ENCODE measurements at regions not wholly inside any gene's neighbourhood (a gene's known extent, or its start where the extent isn't known, plus 50 kb on each side); places are given as distances from the start of the nearest gene placed in this dataset.

GRCh38 chr4:181998398-181999295 lies 244.6 kb upstream of the TENM3 start:
- TF ChIP-seq CTCF (IDR thresholded peaks at IDR 0.05), result no peak
- no peak for TF ChIP-seq POLR2A (IDR thresholded peaks at IDR 0.05)
- DNase-seq (ENCODE audit: low spot score in 2 of 2), result no peak
- intact Hi-C loops (cut with DNase I; ENCODE audit: low total_unique reads), result no loop called here
- WGBS, 2 donors, result 75 to 80% methylated on average over 5 of the region's 5 CpGs
- H3K4me3 ChIP-seq (ENCODE audit: low read depth, poor library complexity, severe bottlenecking), result no peak overlapping the region

- no peak for DNase-seq (ENCODE audit: low spot score in 2 of 2)
- intact Hi-C loops (cut with DNase I; ENCODE audit: low total_unique reads), result no loop called here
- no peak overlapping the region for H3K4me3 ChIP-seq (ENCODE audit: low read depth, poor library complexity, severe bottlenecking)
- WGBS, 2 donors, result 86 to 87% methylated on average over 6 of the region's 6 CpGs
- no peak for TF ChIP-seq CTCF (IDR thresholded peaks at IDR 0.05)
- no peak for TF ChIP-seq POLR2A (IDR thresholded peaks at IDR 0.05)
These were observed 243.1 kb upstream of the TENM3 start for GRCh38 chr4:182000077-182000476.

- DNase-seq (ENCODE audit: low spot score in 2 of 2), result no peak
- no peak for TF ChIP-seq CTCF (IDR thresholded peaks at IDR 0.05)
- no peak for TF ChIP-seq POLR2A (IDR thresholded peaks at IDR 0.05)
- 82 to 88% methylated on average over 1 of the region's 1 CpG for WGBS, 2 donors
- H3K4me3 ChIP-seq (ENCODE audit: low read depth, poor library complexity, severe bottlenecking), result no peak overlapping the region
- intact Hi-C loops (cut with DNase I; ENCODE audit: low total_unique reads), result no loop called here
These were observed 232.3 kb upstream of the TENM3 start for GRCh38 chr4:182010876-182011275.

GRCh38 chr4:182014164-182014563 lies 229.0 kb upstream of the TENM3 start:
- DNase-seq (ENCODE audit: low spot score in 2 of 2), result no peak
- WGBS, 2 donors, result 88 to 90% methylated on average over 5 of the region's 5 CpGs
- H3K4me3 ChIP-seq (ENCODE audit: low read depth, poor library complexity, severe bottlenecking), result no peak overlapping the region
- no peak for TF ChIP-seq CTCF (IDR thresholded peaks at IDR 0.05)
- TF ChIP-seq POLR2A (IDR thresholded peaks at IDR 0.05), result no peak
- intact Hi-C loops (cut with DNase I; ENCODE audit: low total_unique reads), result no loop called here

- intact Hi-C loops (cut with DNase I; ENCODE audit: low total_unique reads), result no loop called here
- 91 to 93% methylated on average over 11 of the region's 11 CpGs for WGBS, 2 donors
- no peak for DNase-seq (ENCODE audit: low spot score in 2 of 2)
- H3K4me3 ChIP-seq (ENCODE audit: low read depth, poor library complexity, severe bottlenecking), result no peak overlapping the region
- TF ChIP-seq POLR2A (IDR thresholded peaks at IDR 0.05) (no peak), CTCF (IDR thresholded peaks at IDR 0.05) (no peak)
These were observed 228.2 kb upstream of the TENM3 start for GRCh38 chr4:182015014-182015413.
